ENCODE measurements at regions not wholly inside any gene's neighbourhood (a gene's known extent, or its start where the extent isn't known, plus 50 kb on each side); places are given as distances from the start of the nearest gene placed in this dataset.

- Histone ChIP-seq H3K9me3 (no peaks in the 10 kb centered on the region), H3K27ac (no peak overlapping the region), H3K36me3 (no peaks in the 10 kb centered on the region), H3K4me1 (peaks cover 0 to 7% of the 10 kb centered on the region in 2 donors), H3K27me3 (no peaks in the 10 kb centered on the region), H3K4me3 (no peak overlapping the region)
- intact Hi-C loops (cut with DNase I; ENCODE audit: low total_unique reads) = no loop called here
- no peak for DNase-seq
- TF ChIP-seq POLR2A (IDR thresholded peaks at IDR 0.05) (no peak), CTCF (IDR thresholded peaks at IDR 0.05) (no peak)
Observed at GRCh38 chr11:128231845-128232410, 355.4 kb downstream of the ETS1 start.

GRCh38 chr11:128227466-128227865 lies 359.9 kb downstream of the ETS1 start:
- H3K36me3 ChIP-seq = no peaks in the 10 kb centered on the region
- no peak for DNase-seq
- no peaks in the 10 kb centered on the region for H3K9me3 ChIP-seq
- H3K4me3 ChIP-seq = no peak overlapping the region
- no peaks in the 10 kb centered on the region for H3K4me1 ChIP-seq
- intact Hi-C loops (cut with DNase I; ENCODE audit: low total_unique reads) = no loop called here
- no peaks in the 10 kb centered on the region for H3K27me3 ChIP-seq
- TF ChIP-seq POLR2A (IDR thresholded peaks at IDR 0.05) (no peak), CTCF (IDR thresholded peaks at IDR 0.05) (no peak)
- no peak overlapping the region for H3K27ac ChIP-seq

GRCh38 chr11:128226106-128226716 lies 361.1 kb downstream of the ETS1 start:
- Histone ChIP-seq H3K27me3 (no peaks in the 10 kb centered on the region), H3K27ac (no peak overlapping the region), H3K4me1 (no peaks in the 10 kb centered on the region), H3K9me3 (no peaks in the 10 kb centered on the region), H3K36me3 (no peaks in the 10 kb centered on the region), H3K4me3 (no peak overlapping the region)
- intact Hi-C loops (cut with DNase I; ENCODE audit: low total_unique reads) = no loop called here
- DNase-seq = no peak
- TF ChIP-seq CTCF (IDR thresholded peaks at IDR 0.05) = no peak
- TF ChIP-seq POLR2A (IDR thresholded peaks at IDR 0.05) = no peak

- Histone ChIP-seq H3K4me1 (no peaks in the 10 kb centered on the region), H3K4me3 (no peak overlapping the region), H3K27ac (no peak overlapping the region), H3K9me3 (no peaks in the 10 kb centered on the region), H3K27me3 (no peaks in the 10 kb centered on the region), H3K36me3 (no peaks in the 10 kb centered on the region)
- intact Hi-C loops (cut with DNase I; ENCODE audit: low total_unique reads) = no loop called here
- no peak for DNase-seq
- no peak for TF ChIP-seq CTCF (IDR thresholded peaks at IDR 0.05)
- TF ChIP-seq POLR2A (IDR thresholded peaks at IDR 0.05) = no peak
Observed at GRCh38 chr11:128222245-128222884, 365.0 kb downstream of the ETS1 start.

GRCh38 chr11:128219731-128220120 lies 367.6 kb downstream of the ETS1 start:
- Histone ChIP-seq H3K4me3 (no peak overlapping the region), H3K27me3 (no peaks in the 10 kb centered on the region), H3K9me3 (no peaks in the 10 kb centered on the region), H3K27ac (no peak overlapping the region), H3K36me3 (no peaks in the 10 kb centered on the region), H3K4me1 (no peaks in the 10 kb centered on the region)
- intact Hi-C loops (cut with DNase I; ENCODE audit: low total_unique reads) = no loop called here
- no peak for DNase-seq
- no peak for TF ChIP-seq POLR2A (IDR thresholded peaks at IDR 0.05)
- no peak for TF ChIP-seq CTCF (IDR thresholded peaks at IDR 0.05)

Measured in uterus (tissue), 3 donors.